ENCODE measurements at regions not wholly inside any gene's neighbourhood (a gene's known extent, or its start where the extent isn't known, plus 50 kb on each side); places are given as distances from the start of the nearest gene placed in this dataset.
"Not testable (repeated sequence)": the region's sequence is repeated elsewhere in the genome, so short reads cannot be mapped to it uniquely, and the experiment has no call there.

GRCh38 chr2:66242888-66243287 lies 192.0 kb upstream of the MEIS1 start:
- not testable (repeated sequence) for DNase-seq (ENCODE audit: low read depth)

- no peak for DNase-seq (ENCODE audit: low read depth)
Observed at GRCh38 chr2:66242099-66242789, 192.7 kb upstream of the MEIS1 start.

GRCh38 chr2:66240286-66240685 lies 194.6 kb upstream of the MEIS1 start:
- DNase-seq (ENCODE audit: low read depth): no peak

- no peak for DNase-seq (ENCODE audit: low read depth)
Observed at GRCh38 chr2:66239655-66240054, 195.3 kb upstream of the MEIS1 start.

GRCh38 chr2:66237803-66238379 lies 197.0 kb upstream of the MEIS1 start:
- DNase-seq (ENCODE audit: low read depth): no peak

GRCh38 chr2:66236816-66237802 lies 197.8 kb upstream of the MEIS1 start:
- DNase-seq (ENCODE audit: low read depth): no peak

- no peak for DNase-seq (ENCODE audit: low read depth)
Observed at GRCh38 chr2:66236067-66236685, 198.7 kb upstream of the MEIS1 start.

- no peak for DNase-seq (ENCODE audit: low read depth)
Observed at GRCh38 chr2:66235428-66235827, 199.5 kb upstream of the MEIS1 start.

GRCh38 chr2:66233981-66234380 lies 200.9 kb upstream of the MEIS1 start:
- DNase-seq (ENCODE audit: low read depth): no peak

- no peak for DNase-seq (ENCODE audit: low read depth)
Observed at GRCh38 chr2:66228128-66228547, 206.8 kb upstream of the MEIS1 start.

GRCh38 chr2:66217039-66217585 lies 217.8 kb upstream of the MEIS1 start:
- no peak for DNase-seq (ENCODE audit: low read depth)

GRCh38 chr2:66212749-66213148 lies 222.2 kb upstream of the MEIS1 start:
- no peak for DNase-seq (ENCODE audit: low read depth)

- no peak for DNase-seq (ENCODE audit: low read depth)
Observed at GRCh38 chr2:66202586-66202985, 232.3 kb upstream of the MEIS1 start.

GRCh38 chr2:66201242-66201641 lies 233.7 kb upstream of the MEIS1 start:
- no peak for DNase-seq (ENCODE audit: low read depth)

GRCh38 chr2:66198873-66199272 lies 236.1 kb upstream of the MEIS1 start:
- no peak for DNase-seq (ENCODE audit: low read depth)

GRCh38 chr2:66192888-66193287 lies 242.0 kb upstream of the MEIS1 start:
- DNase-seq (ENCODE audit: low read depth): no peak

- no peak for DNase-seq (ENCODE audit: low read depth)
Observed at GRCh38 chr2:66191311-66191710, 243.6 kb upstream of the MEIS1 start.

- DNase-seq (ENCODE audit: low read depth): peak; percentile 6
Observed at GRCh38 chr2:66189553-66189952, 245.4 kb upstream of the MEIS1 start.

GRCh38 chr2:66186537-66186936 lies 248.4 kb upstream of the MEIS1 start:
- DNase-seq (ENCODE audit: low read depth): no peak

GRCh38 chr2:66185497-66186054 lies 249.3 kb upstream of the MEIS1 start:
- DNase-seq (ENCODE audit: low read depth): no peak

- DNase-seq (ENCODE audit: low read depth): not testable (repeated sequence)
Observed at GRCh38 chr2:66177128-66177796, 257.7 kb upstream of the MEIS1 start.

All from RPMI7951 (cell line).